ENCODE measurements at regions not wholly inside any gene's neighbourhood (a gene's known extent, or its start where the extent isn't known, plus 50 kb on each side); places are given as distances from the start of the nearest gene placed in this dataset.
"Not testable (repeated sequence)": the region's sequence is repeated elsewhere in the genome, so short reads cannot be mapped to it uniquely, and the experiment has no call there.

GRCh38 chr6:99722043-99722442, 115.4 kb downstream of the PRDM13 start:
- H2AFZ ChIP-seq (ENCODE audit: low read length); H3K4me1 ChIP-seq (ENCODE audit: insufficient read depth, low read length); ATAC-seq; H3K79me2 ChIP-seq (ENCODE audit: insufficient read depth, low read length); POLR2A ChIA-PET; in situ Hi-C loops (cut with HindIII; ENCODE audit: extremely low pct_ligation_motif_present, low pct_unique_long_range_greater_than_20kb); H3K27me3 ChIP-seq (ENCODE audit: control insufficient read depth in 1 of 2, insufficient read depth in 2 of 2, low read length in 2 of 2); CTCF ChIA-PET (ENCODE audit: low intra/inter-chr PET ratio, low total read pairs); H3K36me3 ChIP-seq (replicated peaks in 1 of 2; ENCODE audit: control insufficient read depth in 1 of 2, insufficient read depth in 2 of 2, low read length in 2 of 2); intact Hi-C loops (cut with micrococcal nuclease; ENCODE audit: unreplicated experiment); H3K9me3 ChIP-seq (ENCODE audit: low read length); H3K9ac ChIP-seq (ENCODE audit: insufficient read depth, low read depth, low read length); H4K20me1 ChIP-seq (ENCODE audit: insufficient read depth, low read length); BruUV-seq (replicated peaks); FAIRE-seq; H3K4me3 ChIP-seq (replicated peaks in 1 of 3; ENCODE audit: insufficient read depth in 1 of 3, low read depth in 2 of 3, low read length in 3 of 3); H3K27ac ChIP-seq (ENCODE audit: extremely low read length, insufficient read depth, low read length); DNase-seq (ENCODE audit: low spot score); H3K4me2 ChIP-seq (ENCODE audit: low read depth, low read length): not testable (repeated sequence)

DNA sequence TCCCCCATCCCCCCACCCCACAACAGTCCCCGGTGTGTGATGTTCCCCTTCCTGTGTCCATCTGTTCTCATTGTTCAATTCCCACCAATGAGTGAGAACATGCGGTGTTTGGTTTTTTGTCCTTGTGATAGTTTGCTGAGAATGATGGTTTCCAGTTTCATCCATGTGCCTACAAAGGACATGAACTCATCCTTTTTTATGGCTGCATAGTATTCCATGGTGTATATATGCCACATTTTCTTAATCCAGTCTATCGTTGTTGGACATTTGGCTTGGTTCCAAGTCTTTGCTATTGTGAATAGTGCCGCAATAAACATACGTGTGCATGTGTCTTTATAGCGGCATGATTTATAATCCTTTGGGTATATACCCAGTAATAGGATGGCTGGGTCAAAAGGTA, 123.6 kb downstream of the PRDM13 start:
- intact Hi-C loops (cut with micrococcal nuclease; ENCODE audit: unreplicated experiment); H2AFZ ChIP-seq (ENCODE audit: low read length); H3K9ac ChIP-seq (ENCODE audit: insufficient read depth, low read depth, low read length); H3K27ac ChIP-seq (ENCODE audit: extremely low read length, insufficient read depth, low read length); H3K4me2 ChIP-seq (ENCODE audit: low read depth, low read length); ATAC-seq; H3K36me3 ChIP-seq (replicated peaks in 1 of 2; ENCODE audit: control insufficient read depth in 1 of 2, insufficient read depth in 2 of 2, low read length in 2 of 2); H3K4me1 ChIP-seq (ENCODE audit: insufficient read depth, low read length); H3K79me2 ChIP-seq (ENCODE audit: insufficient read depth, low read length); FAIRE-seq; in situ Hi-C loops (cut with HindIII; ENCODE audit: extremely low pct_ligation_motif_present, low pct_unique_long_range_greater_than_20kb); CTCF ChIA-PET (ENCODE audit: low intra/inter-chr PET ratio, low total read pairs); DNase-seq (ENCODE audit: low spot score); H3K27me3 ChIP-seq (ENCODE audit: control insufficient read depth in 1 of 2, insufficient read depth in 2 of 2, low read length in 2 of 2); BruUV-seq (replicated peaks); H4K20me1 ChIP-seq (ENCODE audit: insufficient read depth, low read length); H3K9me3 ChIP-seq (ENCODE audit: low read length); H3K4me3 ChIP-seq (replicated peaks in 1 of 3; ENCODE audit: insufficient read depth in 1 of 3, low read depth in 2 of 3, low read length in 3 of 3); POLR2A ChIA-PET: not testable (repeated sequence)
- 69% methylated on average over 6 of the region's 6 CpGs for WGBS (ENCODE audit: low lambda C conversion rate)

DNA sequence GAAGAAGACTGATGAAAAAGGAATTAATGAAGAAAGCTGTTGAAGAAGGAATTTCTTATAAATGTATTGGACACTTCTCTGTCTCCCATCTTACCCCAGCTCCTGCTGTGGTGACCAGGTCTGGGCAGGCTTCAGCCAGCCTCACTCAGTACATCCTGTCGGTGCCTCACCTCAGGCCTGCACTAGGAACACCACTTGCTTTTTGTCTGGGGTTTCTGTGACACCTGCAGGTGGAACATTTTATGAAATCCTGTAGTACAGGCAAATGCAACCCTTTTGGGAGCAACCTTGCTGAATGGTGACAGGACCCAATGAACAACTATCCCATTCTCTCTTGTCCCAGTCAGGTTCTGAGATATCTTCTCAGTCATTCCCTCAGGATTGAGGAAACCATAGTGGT, 129.7 kb downstream of the PRDM13 start:
- H4K20me1 ChIP-seq (ENCODE audit: insufficient read depth, low read length): no peaks in the 10 kb centered on the region
- intact Hi-C loops (cut with micrococcal nuclease; ENCODE audit: unreplicated experiment): no loop called here
- FAIRE-seq (no peak), ATAC-seq (peak; percentile 31; the same call in 1 of the 3 replicates), DNase-seq (ENCODE audit: low spot score) (no peak)
- WGBS (ENCODE audit: low lambda C conversion rate): 0% methylated on average over 1 of the region's 1 CpG
- H3K27ac ChIP-seq (ENCODE audit: extremely low read length, insufficient read depth, low read length): no peak overlapping the region
- in situ Hi-C loops (cut with HindIII; ENCODE audit: extremely low pct_ligation_motif_present, low pct_unique_long_range_greater_than_20kb): no loop called here
- no peaks in the 10 kb centered on the region for H3K36me3 ChIP-seq (replicated peaks in 1 of 2; ENCODE audit: control insufficient read depth in 1 of 2, insufficient read depth in 2 of 2, low read length in 2 of 2)
- no peaks in the 10 kb centered on the region for H3K79me2 ChIP-seq (ENCODE audit: insufficient read depth, low read length)
- H3K9me3 ChIP-seq (ENCODE audit: low read length): no peaks in the 10 kb centered on the region
- no TSS peak for BruUV-seq (replicated peaks)
- no peaks in the 10 kb centered on the region for H3K27me3 ChIP-seq (ENCODE audit: control insufficient read depth in 1 of 2, insufficient read depth in 2 of 2, low read length in 2 of 2)
- CTCF ChIA-PET (ENCODE audit: low intra/inter-chr PET ratio, low total read pairs): no interaction called here
- H2AFZ ChIP-seq (ENCODE audit: low read length): no peak overlapping the region
- no peak overlapping the region for H3K9ac ChIP-seq (ENCODE audit: insufficient read depth, low read depth, low read length)
- TF ChIP-seq, protein P1, sequence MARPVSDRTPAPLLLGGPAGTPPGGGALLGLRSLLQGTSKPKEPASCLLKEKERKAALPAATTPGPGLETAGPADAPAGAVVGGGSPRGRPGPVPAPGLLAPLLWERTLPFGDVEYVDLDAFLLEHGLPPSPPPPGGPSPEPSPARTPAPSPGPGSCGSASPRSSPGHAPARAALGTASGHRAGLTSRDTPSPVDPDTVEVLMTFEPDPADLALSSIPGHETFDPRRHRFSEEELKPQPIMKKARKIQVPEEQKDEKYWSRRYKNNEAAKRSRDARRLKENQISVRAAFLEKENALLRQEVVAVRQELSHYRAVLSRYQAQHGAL (CRISPR knock-in tag; IDR thresholded peaks at IDR 0.05; ENCODE audit: not compliant biosample characterization): no peak
- TF ChIP-seq RCOR2 (CRISPR knock-in tag; IDR thresholded peaks at IDR 0.05): no peak
- no peak for TF ChIP-seq FOXK1 (CRISPR knock-in tag; IDR thresholded peaks at IDR 0.05; ENCODE audit: borderline replicate concordance, low read depth)
- no peak for TF ChIP-seq ZNF549 (CRISPR knock-in tag; IDR thresholded peaks at IDR 0.05)
- no peak for TF ChIP-seq FOSL2 (CRISPR knock-in tag; IDR thresholded peaks at IDR 0.05)
- no peak for TF ChIP-seq ZNF24 (IDR thresholded peaks at IDR 0.05)
- TF ChIP-seq NR1H2 (CRISPR knock-in tag; IDR thresholded peaks at IDR 0.05; ENCODE audit: borderline replicate concordance, low read depth): no peak
- TF ChIP-seq, protein P2, sequence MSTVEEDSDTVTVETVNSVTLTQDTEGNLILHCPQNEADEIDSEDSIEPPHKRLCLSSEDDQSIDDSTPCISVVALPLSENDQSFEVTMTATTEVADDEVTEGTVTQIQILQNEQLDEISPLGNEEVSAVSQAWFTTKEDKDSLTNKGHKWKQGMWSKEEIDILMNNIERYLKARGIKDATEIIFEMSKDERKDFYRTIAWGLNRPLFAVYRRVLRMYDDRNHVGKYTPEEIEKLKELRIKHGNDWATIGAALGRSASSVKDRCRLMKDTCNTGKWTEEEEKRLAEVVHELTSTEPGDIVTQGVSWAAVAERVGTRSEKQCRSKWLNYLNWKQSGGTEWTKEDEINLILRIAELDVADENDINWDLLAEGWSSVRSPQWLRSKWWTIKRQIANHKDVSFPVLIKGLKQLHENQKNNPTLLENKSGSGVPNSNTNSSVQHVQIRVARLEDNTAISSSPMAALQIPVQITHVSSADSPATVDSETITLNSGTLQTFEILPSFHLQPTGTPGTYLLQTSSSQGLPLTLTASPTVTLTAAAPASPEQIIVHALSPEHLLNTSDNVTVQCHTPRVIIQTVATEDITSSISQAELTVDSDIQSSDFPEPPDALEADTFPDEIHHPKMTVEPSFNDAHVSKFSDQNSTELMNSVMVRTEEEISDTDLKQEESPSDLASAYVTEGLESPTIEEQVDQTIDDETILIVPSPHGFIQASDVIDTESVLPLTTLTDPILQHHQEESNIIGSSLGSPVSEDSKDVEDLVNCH (CRISPR knock-in tag; IDR thresholded peaks at IDR 0.05): no peak
- no peak for TF ChIP-seq ZNF781 (CRISPR knock-in tag; IDR thresholded peaks at IDR 0.05; ENCODE audit: borderline replicate concordance, not compliant biosample characterization)
- no peak for TF ChIP-seq ZFP37 (CRISPR knock-in tag; IDR thresholded peaks at IDR 0.05; ENCODE audit: borderline replicate concordance)
- TF ChIP-seq MBNL3 (CRISPR knock-in tag; conservative IDR thresholded peaks at IDR 0.05): no peak
- POLR2A ChIA-PET: no interaction called here
- H3K4me1 ChIP-seq (ENCODE audit: insufficient read depth, low read length): no peaks in the 10 kb centered on the region
- H3K4me2 ChIP-seq (ENCODE audit: low read depth, low read length): no peak overlapping the region
- H3K4me3 ChIP-seq (replicated peaks in 1 of 3; ENCODE audit: insufficient read depth in 1 of 3, low read depth in 2 of 3, low read length in 3 of 3): no peak overlapping the region
